Loucy (cell line): ENCODE measurements at regions not wholly inside any gene's neighbourhood (a gene's known extent, or its start where the extent isn't known, plus 50 kb on each side); places are given as distances from the start of the nearest gene placed in this dataset.

Source experiments
- CTCF ChIP-seq: fragments of 200-600 bp; sonication (generic); conservative IDR thresholded peaks from 2 replicates; pipeline ENCODE4 v1.5.1; 2014; ENCODE audit warnings: mild to moderate bottlenecking, antibody characterized with exemption, low read length
- EZH2phosphoT487 ChIP-seq: fragments of 200-600 bp; IDR thresholded peaks from 2 replicates; pipeline ENCODE4 v1.6.1; 2018; ENCODE audit warnings: antibody characterized with exemption, mild to moderate bottlenecking, moderate library complexity, borderline replicate concordance

- no peak for TF ChIP-seq EZH2phosphoT487
- TF ChIP-seq CTCF: peak; percentile 87
Observed at GRCh38 chr18:43571078-43571689, 293.9 kb upstream of the SYT4 start.
